ENCODE measurements at regions not wholly inside any gene's neighbourhood (a gene's known extent, or its start where the extent isn't known, plus 50 kb on each side); places are given as distances from the start of the nearest gene placed in this dataset.
"Not testable (repeated sequence)": the region's sequence is repeated elsewhere in the genome, so short reads cannot be mapped to it uniquely, and the experiment has no call there.

GRCh38 chr18:10164271-10165071, 250.7 kb downstream of the VAPA start:
- no peak overlapping the region for H3K4me3 ChIP-seq (ENCODE audit: low read depth, low read length)

DNA sequence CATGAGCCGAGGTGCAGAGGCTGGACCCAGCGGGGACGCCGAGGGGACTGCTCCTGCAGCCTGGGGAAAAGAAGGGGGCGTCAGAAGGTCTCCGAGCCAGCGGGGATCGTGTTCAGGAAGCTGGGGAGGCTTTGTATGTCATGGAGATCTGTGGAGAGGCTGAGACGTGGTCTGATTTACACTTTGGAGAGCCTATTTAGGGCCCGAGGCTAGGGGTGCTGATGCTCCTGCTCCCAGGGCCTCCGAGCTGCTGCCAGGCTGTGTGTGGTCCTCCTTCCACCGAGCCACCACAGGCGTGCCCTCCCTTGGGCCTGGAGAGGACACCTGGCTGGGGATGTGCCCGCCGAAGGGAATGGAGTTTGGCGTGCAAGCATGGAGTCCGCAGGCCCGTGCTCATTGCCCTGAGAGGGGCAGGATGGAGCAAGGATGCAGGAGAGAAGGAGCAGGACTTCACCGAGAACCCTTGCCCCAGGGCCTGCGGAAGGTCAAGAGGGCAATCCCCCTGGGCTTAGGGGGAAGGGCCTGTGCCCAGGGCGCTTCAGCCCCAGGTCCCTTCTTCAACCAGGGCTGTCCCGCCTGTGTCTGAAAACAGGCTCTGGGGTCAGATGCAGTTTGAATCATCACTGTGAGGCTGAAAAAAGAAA, 252.5 kb downstream of the VAPA start:
- no peak overlapping the region for H3K4me3 ChIP-seq (ENCODE audit: low read depth, low read length)

- H3K4me3 ChIP-seq (ENCODE audit: low read depth, low read length) = no peak overlapping the region
Measured at GRCh38 chr18:10167759-10168158, 253.9 kb downstream of the VAPA start.

DNA sequence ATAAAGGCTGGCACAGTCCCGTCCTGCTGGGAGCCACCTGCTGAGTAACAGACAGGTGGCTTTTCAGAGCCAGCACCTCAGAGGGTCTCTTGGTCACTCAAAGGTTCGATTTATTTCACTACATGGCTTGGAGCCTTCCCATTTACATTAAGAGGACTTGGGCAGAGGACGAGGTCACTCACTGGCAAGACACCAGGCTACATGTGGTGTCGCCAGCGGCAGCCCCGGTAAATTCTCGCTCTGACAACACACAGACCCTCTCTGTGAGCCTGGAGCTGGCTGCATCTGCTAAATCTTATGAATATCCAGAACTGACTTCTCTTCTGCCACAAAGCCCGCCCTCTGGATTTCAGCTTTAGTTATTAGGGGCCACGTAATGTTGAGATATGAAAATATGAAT, 254.7 kb downstream of the VAPA start:
- H3K4me3 ChIP-seq (ENCODE audit: low read depth, low read length) = no peak overlapping the region

DNA sequence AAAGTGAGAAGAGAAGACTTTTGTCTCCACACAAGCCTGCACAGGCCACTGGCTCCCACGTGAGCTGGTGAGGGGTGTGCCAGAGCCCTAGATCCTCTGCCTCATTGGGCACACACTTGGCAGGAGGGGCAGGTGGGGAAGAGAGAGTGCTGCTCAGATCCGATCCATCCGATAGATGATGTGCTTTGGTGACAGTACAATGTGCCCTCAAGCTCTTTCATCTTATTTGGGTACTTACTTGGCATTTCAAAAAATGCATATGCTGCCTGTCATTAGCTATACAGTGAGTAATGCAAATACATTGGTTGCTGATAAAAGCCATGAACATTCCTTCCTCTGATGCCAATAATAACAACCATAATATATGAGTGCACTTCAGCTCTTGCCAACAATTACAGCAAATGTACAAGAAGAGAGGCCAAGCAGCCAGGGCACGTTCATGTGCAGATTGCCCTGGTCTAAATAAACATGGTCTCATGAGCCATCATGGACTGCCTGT, 255.3 kb downstream of the VAPA start:
- H3K4me3 ChIP-seq (ENCODE audit: low read depth, low read length) = no peak overlapping the region

GRCh38 chr18:10169814-10170213, 256.0 kb downstream of the VAPA start:
- no peak overlapping the region for H3K4me3 ChIP-seq (ENCODE audit: low read depth, low read length)

- H3K4me3 ChIP-seq (ENCODE audit: low read depth, low read length) = no peak overlapping the region
Measured at GRCh38 chr18:10170375-10170774, 256.6 kb downstream of the VAPA start.

DNA sequence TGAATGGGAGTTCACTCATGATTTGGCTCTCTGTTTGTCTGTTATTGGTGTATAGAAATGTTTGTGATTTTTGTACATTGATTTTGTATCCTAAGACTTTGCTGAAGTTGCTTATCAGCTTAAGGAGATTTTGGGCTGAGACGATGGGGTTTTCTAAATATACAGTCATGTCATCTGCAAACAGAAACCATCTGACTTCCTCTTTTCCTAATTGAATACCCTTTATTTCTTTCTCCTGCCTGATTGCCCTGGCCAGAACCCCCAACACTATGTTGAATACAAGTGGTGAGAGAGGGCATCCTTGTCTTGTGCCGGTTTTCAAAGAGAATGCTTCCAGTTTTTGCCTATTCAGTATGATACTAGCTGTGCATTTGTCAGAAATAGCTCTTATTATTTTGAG, 261.5 kb downstream of the VAPA start:
- not testable (repeated sequence) for H3K4me3 ChIP-seq (ENCODE audit: low read depth, low read length)

DNA sequence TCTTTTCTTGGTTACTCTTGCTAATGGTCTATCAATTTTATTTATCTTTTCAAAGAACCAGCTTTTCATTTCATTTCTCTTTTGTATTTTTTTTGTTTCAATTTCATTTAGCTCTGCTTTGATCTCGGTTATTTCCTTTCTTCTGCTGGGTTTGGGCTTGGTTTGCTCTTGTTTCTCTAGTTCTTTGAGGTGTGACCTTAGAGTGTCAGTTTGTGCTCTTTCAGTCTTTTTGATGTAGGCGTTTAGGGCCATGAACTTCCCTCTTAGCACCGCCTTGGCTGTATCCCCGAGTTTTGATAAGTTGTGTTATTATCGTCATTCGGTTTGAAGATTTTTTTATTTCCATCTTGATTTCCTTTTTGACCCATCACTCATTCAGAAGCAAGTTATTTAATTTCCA, 265.5 kb downstream of the VAPA start:
- H3K4me3 ChIP-seq (ENCODE audit: low read depth, low read length) = not testable (repeated sequence)

- no peak overlapping the region for H3K4me3 ChIP-seq (ENCODE audit: low read depth, low read length)
Measured at GRCh38 chr18:10182009-10182624, 268.3 kb downstream of the VAPA start.

GRCh38 chr18:10184776-10185175, 269.7 kb upstream of the APCDD1 start:
- H3K4me3 ChIP-seq (ENCODE audit: low read depth, low read length) = no peak overlapping the region

GRCh38 chr18:10188971-10189810, 265.2 kb upstream of the APCDD1 start:
- H3K4me3 ChIP-seq (ENCODE audit: low read depth, low read length) = no peak overlapping the region

DNA sequence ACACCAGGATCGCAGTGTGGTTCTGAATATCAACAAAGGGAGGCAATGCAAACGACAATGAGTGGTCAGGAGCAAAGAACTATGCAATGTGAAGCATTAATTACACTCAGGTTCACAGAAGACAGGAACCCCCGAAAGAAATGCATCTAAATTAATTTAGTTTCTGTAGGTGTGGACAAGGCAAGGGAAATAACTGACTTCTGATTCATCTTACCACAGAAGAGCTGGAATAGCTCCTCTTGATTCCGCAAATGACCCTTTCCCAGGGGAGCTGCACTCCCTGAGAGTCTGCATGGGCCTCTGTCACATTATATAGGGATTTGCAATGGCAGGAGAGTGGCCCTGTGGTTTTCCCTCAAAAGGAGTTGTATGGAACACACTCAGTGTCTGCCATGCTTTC, 263.9 kb upstream of the APCDD1 start:
- H3K4me3 ChIP-seq (ENCODE audit: low read depth, low read length) = no peak overlapping the region

DNA sequence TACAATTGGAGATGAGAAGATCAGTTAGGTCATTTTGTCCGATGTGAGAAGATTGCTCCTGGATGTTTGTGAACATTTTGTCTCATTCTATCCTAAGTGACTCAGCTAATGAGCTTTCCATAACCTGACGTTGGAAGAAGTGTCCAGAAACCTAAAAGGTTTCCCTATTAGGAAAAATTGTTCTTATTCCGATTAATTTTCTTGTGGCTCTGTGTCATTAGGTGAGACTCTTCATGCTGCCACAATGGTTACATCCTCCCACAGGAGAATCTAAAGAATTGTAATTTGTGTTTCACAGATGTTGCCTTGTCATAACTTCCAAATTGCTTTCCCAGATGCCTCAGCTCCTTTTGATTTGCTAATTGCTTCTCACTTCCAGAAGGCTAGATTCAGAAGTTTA, 261.0 kb upstream of the APCDD1 start:
- H3K4me3 ChIP-seq (ENCODE audit: low read depth, low read length) = no peak overlapping the region

DNA sequence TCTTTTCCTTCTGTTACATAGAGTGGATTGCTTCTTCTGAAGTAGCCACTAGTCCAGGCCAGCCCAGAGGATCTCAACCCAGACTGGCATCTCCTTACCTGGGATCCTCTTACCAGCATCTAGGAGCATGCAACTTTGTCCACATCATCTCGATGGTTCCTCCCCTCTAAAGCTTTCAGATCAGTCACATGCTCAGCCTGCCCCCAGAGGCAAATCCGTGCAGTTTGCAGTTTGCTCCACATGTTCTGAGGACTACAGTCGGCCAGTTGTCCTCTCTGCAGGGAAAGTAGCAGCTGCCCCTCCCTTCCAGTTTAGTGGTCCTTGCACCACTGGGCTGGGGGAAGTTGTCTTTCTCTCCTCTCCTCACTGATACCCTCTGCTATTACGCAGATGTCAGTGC, 259.8 kb upstream of the APCDD1 start:
- no peak overlapping the region for H3K4me3 ChIP-seq (ENCODE audit: low read depth, low read length)

DNA sequence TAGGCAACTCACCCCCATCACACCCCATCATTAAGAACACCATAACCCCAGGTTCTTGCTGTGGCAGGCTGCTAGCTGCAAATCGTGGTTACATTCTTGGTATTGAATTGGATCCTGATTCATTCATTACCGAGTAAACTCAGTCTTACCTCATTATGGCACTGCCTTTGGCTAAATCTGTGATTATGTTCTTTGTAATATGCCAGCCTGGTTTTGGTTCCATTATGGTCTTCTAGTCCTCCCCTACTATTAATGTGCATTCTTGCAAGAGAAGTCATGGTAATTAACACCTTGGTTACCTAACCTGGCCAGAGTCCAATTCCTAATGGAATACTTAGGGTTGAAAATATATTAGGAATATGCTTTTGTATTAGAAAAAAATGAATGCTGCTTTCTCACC, 258.9 kb upstream of the APCDD1 start:
- no peak overlapping the region for H3K4me3 ChIP-seq (ENCODE audit: low read depth, low read length)

DNA sequence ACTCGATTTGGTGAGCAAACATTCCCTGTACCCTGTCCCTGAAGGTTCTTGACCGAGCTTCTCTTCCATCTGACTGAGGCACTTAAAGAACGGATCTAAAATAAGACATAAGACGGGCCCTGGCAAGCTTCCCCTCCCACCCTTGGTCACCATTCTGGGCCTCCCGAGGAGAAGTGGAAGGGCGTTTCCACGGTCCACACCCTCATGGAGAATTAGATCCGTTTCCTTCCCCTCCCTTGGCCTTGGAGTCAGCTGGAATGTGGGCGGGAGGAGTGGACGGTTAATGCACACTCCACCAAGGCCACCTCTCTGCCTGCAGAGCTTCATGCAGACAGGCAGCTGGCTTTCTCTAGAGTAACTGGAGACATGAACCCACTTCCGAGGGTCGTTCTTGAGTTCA, 257.3 kb upstream of the APCDD1 start:
- no peak overlapping the region for H3K4me3 ChIP-seq (ENCODE audit: low read depth, low read length)

GRCh38 chr18:10201226-10201625, 253.2 kb upstream of the APCDD1 start:
- no peak overlapping the region for H3K4me3 ChIP-seq (ENCODE audit: low read depth, low read length)

DNA sequence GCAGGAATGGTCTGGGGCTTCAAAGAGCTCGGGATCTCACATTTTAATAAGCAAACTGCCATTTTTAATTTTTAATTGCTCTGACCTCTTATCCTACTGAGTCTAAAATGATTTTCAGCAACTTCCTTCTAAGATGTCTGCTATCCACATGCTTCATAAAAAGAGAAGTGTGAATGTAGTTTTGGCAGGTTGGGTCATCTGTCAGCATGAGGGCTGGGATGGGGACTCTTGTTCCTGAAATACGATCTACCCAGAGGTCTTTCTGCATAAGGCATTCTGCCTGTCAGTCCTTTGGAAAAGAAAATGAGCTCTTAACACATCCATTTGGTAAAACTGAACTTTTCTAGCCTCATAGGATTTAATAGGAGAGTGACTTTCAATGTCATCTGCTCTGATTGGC, 252.8 kb upstream of the APCDD1 start:
- H3K4me3 ChIP-seq (ENCODE audit: low read depth, low read length) = no peak overlapping the region

DNA sequence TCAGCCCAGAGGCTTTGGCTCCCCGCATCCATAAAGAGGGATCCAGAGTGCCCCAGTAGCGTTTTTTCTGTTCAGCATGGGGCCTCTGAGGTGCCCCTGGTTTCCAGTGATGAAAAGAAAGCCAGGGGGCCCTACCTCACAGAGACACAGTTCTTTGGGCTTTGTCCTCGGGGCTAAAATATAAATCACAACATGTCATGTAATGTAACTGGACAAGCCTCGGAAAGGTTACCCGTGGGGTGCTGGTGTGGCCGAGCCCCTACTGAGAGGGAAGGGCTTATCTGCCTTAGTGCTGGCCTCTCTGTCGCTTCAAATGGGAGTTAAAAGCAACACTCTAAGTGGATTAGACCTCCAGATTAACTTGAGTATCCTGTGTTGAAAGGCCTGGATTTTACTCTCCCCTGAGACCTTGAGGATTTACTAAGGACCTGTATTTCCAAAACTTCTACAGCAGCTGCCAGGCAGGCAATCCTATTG, 251.6 kb upstream of the APCDD1 start:
- H3K4me3 ChIP-seq (ENCODE audit: low read depth, low read length) = no peak overlapping the region

- H3K4me3 ChIP-seq (ENCODE audit: low read depth, low read length) = no peak overlapping the region
Measured at GRCh38 chr18:10205151-10205550, 249.3 kb upstream of the APCDD1 start.

All from iPS-11a (cell line).